MG63 (cell line): ENCODE measurements at regions not wholly inside any gene's neighbourhood (a gene's known extent, or its start where the extent isn't known, plus 50 kb on each side); places are given as distances from the start of the nearest gene placed in this dataset.
"Not testable (repeated sequence)": the region's sequence is repeated elsewhere in the genome, so short reads cannot be mapped to it uniquely, and the experiment has no call there.

ENCODE experiments used
- DNase-seq: peaks from one replicate; pipeline ENCODE4 v3.0.0-alpha.2; 2020
- H3K27me3 ChIP-seq: fragments of 250-450 bp; sonication (Bioruptor Pico); 2 replicates; pipeline ENCODE4 v1.5.1; 2020; ENCODE audit warnings: mild to moderate bottlenecking, moderate library complexity
- H3K36me3 ChIP-seq: fragments of 250-450 bp; sonication (Bioruptor Pico); 2 replicates; pipeline ENCODE4 v1.5.1; 2020; ENCODE audit warnings: mild to moderate bottlenecking, moderate library complexity
- H3K4me3 ChIP-seq: fragments of 250-450 bp; sonication (Bioruptor Pico); 2 replicates; pipeline ENCODE4 v1.5.1; 2020; ENCODE audit warnings: mild to moderate bottlenecking, moderate library complexity
- H3K9me3 ChIP-seq: fragments of 250-450 bp; sonication (Bioruptor Pico); 2 replicates; pipeline ENCODE4 v1.5.1; 2020; ENCODE audit warnings: mild to moderate bottlenecking, moderate library complexity

DNA sequence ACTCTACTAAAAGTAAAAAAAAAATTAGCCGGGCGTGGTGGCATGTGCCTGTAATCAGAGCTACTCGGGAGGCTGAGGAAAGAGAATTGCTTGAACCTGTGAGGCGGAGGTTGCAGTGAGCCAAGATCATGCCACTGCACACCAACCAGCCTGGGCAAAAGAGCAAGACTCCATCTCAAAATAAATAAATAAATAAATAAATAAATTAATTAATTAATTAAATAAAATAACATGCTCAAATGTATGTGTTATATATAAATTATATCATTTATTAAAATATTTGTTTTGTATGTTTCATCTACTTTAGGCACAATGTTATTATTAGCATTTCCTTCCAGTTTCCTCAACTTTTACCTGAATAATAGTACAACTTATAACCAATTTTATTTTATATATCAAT, 229.6 kb downstream of the ALG10 start:
- not testable (repeated sequence) for H3K36me3 ChIP-seq

GRCh38 chr12:34253674-34254073, 231.4 kb downstream of the ALG10 start:
- no peak overlapping the region for H3K4me3 ChIP-seq
- no peaks in the 10 kb centered on the region for H3K27me3 ChIP-seq
- H3K9me3 ChIP-seq: no peaks in the 10 kb centered on the region
- no peak for DNase-seq
- no peaks in the 10 kb centered on the region for H3K36me3 ChIP-seq

More for the DNA sequence above, 229.6 kb downstream of the ALG10 start:
- not testable (repeated sequence) for H3K4me3 ChIP-seq, DNase-seq, H3K9me3 ChIP-seq, H3K27me3 ChIP-seq

DNA sequence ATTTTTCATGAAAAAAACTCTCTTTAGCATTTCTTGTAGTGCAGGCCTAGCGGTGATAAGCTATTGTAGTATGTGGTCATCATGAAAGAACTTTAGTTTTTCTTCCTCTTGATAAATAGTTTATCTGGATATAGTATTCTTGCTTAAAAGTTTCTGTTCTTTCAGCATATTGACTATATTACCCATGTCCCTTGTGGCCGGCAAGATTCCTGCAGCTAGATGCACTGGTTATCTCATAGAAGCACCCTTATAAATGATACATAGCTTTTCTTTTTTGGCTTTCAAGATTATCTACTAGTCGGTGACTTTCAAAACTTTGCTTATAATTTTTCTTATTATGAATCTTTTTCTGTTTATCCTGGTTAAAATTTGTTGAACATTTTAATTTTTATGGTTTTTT, 234.8 kb downstream of the ALG10 start:
- DNase-seq: no peak
- Histone ChIP-seq H3K36me3 (no peaks in the 10 kb centered on the region), H3K27me3 (no peaks in the 10 kb centered on the region), H3K4me3 (no peak overlapping the region), H3K9me3 (no peaks in the 10 kb centered on the region)

GRCh38 chr12:34262140-34262539, 239.8 kb downstream of the ALG10 start:
- not testable (repeated sequence) for H3K27me3 ChIP-seq, DNase-seq, H3K9me3 ChIP-seq, H3K4me3 ChIP-seq, H3K36me3 ChIP-seq

DNA sequence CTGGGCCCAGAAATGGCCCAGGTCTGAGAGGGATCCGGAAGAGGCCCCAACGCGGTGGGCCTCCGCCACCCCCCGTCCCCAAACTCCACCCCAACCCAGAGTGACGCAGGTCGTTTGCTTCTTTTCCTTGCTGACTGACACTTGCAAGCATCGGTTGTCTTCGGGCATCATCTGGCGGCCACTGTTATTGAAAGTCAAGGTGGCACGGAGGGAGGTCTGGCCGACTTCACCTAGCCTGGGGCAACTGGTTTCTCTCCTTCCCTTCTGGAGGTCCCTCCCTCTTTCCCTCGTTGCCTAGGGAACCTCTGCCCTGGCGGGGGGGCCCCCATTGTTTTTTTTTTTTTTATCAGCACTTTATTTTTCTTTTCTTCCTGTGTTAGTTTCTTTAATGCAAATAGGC, 241.8 kb downstream of the ALG10 start:
- Histone ChIP-seq H3K27me3 (no peaks in the 10 kb centered on the region), H3K36me3 (no peaks in the 10 kb centered on the region), H3K4me3 (no peak overlapping the region), H3K9me3 (no peaks in the 10 kb centered on the region)
- DNase-seq: no peak

DNA sequence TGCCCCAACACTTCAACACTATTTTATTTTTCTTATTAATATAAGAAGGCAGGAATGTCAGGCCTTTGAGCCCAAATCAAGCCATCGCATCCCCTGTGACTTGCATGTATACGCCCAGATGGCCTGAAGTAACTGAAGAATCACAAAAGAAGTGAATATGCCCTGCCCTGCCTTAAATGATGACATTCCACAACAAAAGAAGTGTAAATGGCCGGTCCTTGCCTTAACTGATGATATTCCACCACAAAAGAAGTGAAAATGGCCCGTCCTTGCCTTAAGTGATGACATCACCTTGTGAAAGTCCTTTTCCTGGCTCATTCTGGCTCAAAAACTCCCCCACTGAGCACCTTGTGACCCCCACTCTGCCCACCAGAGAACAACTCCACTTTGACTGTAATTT, 251.4 kb downstream of the ALG10 start:
- not testable (repeated sequence) for H3K9me3 ChIP-seq, H3K4me3 ChIP-seq, H3K36me3 ChIP-seq, DNase-seq, H3K27me3 ChIP-seq

GRCh38 chr12:34275129-34275528, 252.8 kb downstream of the ALG10 start:
- no peak overlapping the region for H3K4me3 ChIP-seq
- H3K36me3 ChIP-seq: no peaks in the 10 kb centered on the region
- H3K27me3 ChIP-seq: no peaks in the 10 kb centered on the region
- no peak for DNase-seq
- H3K9me3 ChIP-seq: no peaks in the 10 kb centered on the region

DNA sequence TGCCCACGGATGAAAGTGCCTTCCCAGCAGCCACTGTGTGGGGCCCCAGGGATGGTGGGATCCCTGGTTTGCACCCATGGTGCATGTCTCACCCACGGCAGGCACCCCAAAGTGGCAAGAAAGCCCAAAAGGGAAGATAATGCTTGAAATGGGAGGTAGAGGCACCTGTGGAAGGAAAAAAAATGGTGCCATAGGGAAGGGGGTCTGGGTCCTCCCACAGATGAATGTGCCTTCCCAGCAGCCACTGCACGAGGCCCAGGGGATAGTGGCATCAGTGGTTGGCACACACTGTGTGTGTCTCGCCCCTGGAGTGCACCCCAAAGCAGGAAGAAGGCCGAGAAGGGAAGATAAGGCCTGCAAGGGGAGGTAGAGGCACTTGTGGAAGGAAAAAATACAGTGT, 264.2 kb downstream of the ALG10 start:
- Histone ChIP-seq H3K4me3 (no peak overlapping the region), H3K36me3 (no peaks in the 10 kb centered on the region), H3K27me3 (no peaks in the 10 kb centered on the region), H3K9me3 (peaks cover 4% of the 10 kb centered on the region; the same call in 1 of the 2 replicates)
- DNase-seq: no peak

DNA sequence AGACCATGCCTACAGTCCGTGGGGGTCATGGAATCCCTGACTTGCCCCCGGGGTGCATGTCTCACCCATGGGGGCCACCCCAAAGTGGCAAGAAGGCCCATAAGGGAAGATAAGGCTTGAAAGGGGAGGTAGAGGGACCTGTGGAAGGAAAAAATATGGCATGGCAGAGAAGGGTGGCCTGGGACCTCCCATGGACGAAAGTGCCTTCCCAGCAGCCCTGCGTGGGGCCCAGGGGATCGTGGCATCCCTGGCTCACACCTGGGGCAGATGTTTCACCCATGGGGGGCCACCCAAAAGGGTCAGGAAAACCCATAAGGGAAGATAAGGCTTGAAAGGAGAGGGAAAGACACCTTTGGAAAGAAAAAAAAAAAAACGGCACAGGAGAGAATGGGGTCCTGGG, 264.6 kb downstream of the ALG10 start:
- no peak overlapping the region for H3K4me3 ChIP-seq
- peaks cover 4% of the 10 kb centered on the region; the same call in 1 of the 2 replicates for H3K9me3 ChIP-seq
- no peak for DNase-seq
- H3K36me3 ChIP-seq: no peaks in the 10 kb centered on the region
- H3K27me3 ChIP-seq: no peaks in the 10 kb centered on the region

DNA sequence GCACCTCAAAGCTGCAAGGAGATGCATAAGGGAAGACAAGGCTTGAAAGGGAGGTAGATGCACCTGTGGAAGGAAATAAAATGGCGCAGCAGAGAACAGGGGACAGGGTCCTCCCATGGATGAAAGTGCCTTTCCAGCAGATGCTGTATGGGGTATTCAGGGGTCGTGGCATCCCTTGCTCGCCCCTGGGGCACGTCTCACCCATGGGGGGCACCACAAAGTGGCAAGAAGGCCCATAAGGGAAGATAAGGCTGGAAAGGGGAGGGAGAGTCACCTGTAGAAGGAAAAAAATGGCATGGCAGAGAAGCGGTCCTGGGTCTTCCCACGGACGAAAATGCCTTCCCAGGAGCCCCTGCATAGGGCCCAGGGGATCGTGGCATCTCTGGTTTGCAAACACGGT, 265.1 kb downstream of the ALG10 start:
- H3K4me3 ChIP-seq: no peak overlapping the region
- no peaks in the 10 kb centered on the region for H3K36me3 ChIP-seq
- no peaks in the 10 kb centered on the region for H3K27me3 ChIP-seq
- no peak for DNase-seq
- peaks cover 4% of the 10 kb centered on the region; the same call in 1 of the 2 replicates for H3K9me3 ChIP-seq

DNA sequence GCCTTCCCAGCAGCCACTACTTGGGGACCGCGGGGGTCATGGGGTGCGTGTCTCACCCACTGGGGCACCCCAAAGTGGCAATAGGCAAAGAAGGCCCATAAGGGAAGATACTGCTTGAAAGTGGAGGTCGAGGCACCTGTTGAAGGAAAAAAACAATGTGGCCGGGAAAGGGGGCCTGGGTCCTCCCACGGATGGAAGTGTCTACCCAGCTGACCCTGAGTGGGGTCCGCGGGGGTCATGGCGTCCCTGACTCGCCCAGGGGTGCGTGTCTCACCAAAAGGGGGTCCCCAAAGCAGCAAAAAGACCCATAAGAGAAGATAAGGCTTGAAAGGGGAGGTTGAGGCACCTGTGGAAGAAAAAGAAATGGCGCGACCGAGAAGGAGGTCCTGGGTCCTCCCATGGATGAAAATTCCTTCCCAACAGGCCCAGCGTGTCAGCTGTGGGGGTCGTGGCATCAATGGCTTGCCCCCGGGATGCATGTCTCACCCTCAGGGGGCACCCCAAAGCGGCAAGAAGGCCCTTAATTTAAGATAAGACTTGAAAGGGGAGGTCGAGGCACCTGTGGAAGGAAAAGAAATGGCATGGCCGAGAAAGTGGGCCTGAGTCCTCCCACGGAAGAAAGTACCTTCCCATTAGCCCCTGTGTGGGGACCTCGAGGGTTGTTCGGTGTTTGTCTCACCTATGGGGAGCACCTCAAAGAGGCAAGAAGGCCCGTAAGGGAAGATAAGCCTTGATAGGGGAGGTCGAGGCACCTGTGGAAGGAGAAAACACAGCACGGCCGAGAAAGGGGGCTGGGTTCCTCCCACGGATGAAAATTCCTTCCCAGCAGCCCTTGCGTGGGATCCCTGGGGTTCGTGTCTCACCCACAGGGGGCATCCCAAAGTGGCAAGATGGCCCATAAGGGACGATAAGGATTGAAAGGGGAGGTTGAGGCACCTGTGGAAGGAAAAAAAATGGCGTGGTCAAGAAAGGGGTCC, 266.0 kb downstream of the ALG10 start:
- no peak overlapping the region for H3K4me3 ChIP-seq
- H3K27me3 ChIP-seq: no peaks in the 10 kb centered on the region
- H3K9me3 ChIP-seq: peaks cover 4% of the 10 kb centered on the region; the same call in 1 of the 2 replicates
- H3K36me3 ChIP-seq: no peaks in the 10 kb centered on the region
- no peak for DNase-seq

DNA sequence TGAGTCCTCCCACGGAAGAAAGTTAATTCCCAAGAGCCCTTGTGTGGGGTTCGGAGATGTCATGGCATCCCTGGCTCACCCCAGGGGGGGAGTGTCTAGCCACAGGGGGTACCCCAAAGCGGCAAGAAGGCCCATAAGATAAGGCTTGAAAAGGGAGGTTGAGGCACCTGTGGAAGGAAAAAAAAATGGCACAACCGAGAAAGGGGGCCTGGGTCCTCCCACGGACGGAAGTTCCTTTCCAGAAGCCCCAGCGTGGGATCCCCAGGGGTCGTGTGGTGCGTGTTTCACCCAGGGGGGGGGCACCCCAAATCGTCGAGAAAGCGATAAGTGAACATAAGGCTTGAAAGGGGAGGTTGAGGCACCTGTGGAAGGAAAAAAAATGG, 266.7 kb downstream of the ALG10 start:
- DNase-seq: no peak
- no peaks in the 10 kb centered on the region for H3K36me3 ChIP-seq
- peaks cover 4% of the 10 kb centered on the region; the same call in 1 of the 2 replicates for H3K9me3 ChIP-seq
- no peak overlapping the region for H3K4me3 ChIP-seq
- no peaks in the 10 kb centered on the region for H3K27me3 ChIP-seq

DNA sequence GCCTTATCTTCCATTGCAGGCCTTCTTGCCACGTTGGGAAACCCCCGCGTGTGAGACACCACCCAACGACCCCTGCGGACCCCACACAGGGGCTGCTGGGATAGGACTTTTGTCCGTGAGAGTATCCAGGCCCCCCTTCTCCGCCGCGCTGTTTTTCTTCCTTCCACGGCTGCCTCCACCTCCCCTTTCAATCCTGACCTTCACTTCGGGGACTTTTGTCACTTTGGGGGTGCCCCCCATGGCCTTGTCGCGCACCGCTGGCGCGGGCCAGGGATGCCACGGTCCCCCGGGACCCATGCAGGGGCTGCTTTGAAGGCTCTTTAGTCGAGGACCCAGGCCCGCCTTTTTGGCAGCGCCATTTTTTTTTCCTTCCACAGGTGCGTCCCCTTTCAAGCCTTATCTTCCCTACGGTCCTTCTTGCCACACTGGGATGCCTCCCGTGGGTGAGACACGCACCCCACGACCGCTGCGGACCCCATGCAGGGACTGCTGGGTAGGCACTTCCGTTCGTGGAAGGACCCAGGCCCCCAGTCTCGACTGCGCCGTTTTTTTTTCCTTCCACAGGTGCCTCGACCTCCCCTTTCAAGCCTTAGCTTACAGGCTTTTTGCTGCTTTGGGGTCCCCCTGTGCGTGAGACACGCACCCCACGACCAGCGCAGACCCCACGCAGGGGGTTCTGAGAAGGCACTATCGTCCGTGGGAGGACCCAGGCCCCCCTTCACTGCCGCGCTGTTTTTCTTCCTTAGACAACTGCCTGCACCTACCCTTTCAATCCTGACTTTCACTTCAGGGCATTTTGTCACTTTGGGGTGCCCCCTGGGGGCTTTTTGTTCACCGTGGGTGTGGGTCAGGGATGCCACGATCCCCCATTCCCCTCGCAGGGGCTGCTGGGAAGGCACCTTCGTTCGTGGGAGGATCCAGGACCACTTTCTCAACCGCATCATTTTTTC, 267.4 kb downstream of the ALG10 start:
- no peaks in the 10 kb centered on the region for H3K9me3 ChIP-seq
- H3K27me3 ChIP-seq: no peaks in the 10 kb centered on the region
- H3K4me3 ChIP-seq: no peak overlapping the region
- H3K36me3 ChIP-seq: no peaks in the 10 kb centered on the region
- no peak for DNase-seq

DNA sequence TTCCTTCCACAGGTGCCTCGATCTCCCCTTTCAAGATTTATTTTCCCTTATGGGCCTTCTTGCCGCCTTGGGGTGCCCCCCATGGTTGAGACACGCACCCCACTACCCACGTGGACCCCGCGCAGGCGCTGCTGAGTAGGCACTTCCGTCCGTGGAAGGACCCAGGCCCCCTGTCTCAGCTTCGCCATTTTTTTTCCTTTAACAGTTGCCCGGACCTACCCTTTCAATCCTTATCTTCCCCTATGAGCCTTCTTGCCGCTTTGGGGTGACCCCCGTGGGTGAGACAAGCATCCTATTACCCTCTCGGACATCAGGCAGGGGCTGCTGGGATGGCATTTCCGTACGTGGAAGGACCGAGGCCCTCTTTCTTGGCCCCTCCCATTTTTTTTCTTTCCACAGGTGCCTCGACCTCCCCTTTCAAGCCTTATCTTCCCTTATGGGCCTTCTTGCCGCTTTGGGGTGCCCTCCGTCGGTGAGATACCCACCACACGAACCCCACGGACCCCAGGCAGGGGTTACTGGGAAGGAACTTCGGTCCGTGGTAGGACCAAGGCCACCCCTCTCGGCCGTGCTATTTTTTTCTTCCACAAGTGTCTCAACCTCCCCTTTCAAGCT, 268.2 kb downstream of the ALG10 start:
- no peaks in the 10 kb centered on the region for H3K36me3 ChIP-seq
- no peak for DNase-seq

GRCh38 chr12:34291001-34291400, 268.7 kb downstream of the ALG10 start:
- Histone ChIP-seq H3K4me3 (no peak overlapping the region), H3K9me3 (no peaks in the 10 kb centered on the region), H3K27me3 (no peaks in the 10 kb centered on the region), H3K36me3 (no peaks in the 10 kb centered on the region)
- DNase-seq: no peak

More for the DNA sequence above, 268.2 kb downstream of the ALG10 start:
- Histone ChIP-seq H3K9me3 (no peaks in the 10 kb centered on the region), H3K27me3 (no peaks in the 10 kb centered on the region), H3K4me3 (no peak overlapping the region)

DNA sequence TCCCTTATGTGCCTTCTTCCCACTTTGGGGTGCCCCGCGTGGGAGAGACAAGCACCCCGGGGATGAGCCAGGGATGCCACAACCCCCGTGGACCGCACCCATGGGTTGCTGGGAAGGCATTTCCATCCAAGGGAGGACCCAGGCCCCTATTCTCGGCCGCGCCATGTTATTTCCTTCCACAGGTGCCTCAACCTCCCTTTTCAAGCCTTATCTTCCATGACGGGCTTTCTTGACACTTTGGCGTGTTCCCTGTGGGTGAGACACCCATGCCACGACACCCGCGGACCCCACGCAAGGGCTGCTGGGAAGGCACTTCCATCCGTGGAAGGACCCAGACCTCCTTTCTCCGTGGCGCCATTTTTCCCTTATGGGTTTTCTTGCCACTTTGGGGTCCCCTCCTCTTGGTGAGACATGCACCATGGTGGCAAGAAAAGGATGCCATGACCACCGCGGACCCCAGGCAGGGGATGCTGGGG, 269.2 kb downstream of the ALG10 start:
- H3K9me3 ChIP-seq: no peaks in the 10 kb centered on the region
- no peaks in the 10 kb centered on the region for H3K36me3 ChIP-seq
- no peaks in the 10 kb centered on the region for H3K27me3 ChIP-seq
- no peak for DNase-seq
- no peak overlapping the region for H3K4me3 ChIP-seq
